GM19372 (cell line): ENCODE measurements at regions not wholly inside any gene's neighbourhood (a gene's known extent, or its start where the extent isn't known, plus 50 kb on each side); places are given as distances from the start of the nearest gene placed in this dataset.

ENCODE experiments used
- ATAC-seq: cut with Tn5 transposase; IDR thresholded peaks from one replicate; pipeline ENCODE4 v1.9.1; 2021; ENCODE audit warnings: mild to moderate bottlenecking, low read depth, moderate library complexity; ENCODE audit not compliant: unreplicated experiment

DNA sequence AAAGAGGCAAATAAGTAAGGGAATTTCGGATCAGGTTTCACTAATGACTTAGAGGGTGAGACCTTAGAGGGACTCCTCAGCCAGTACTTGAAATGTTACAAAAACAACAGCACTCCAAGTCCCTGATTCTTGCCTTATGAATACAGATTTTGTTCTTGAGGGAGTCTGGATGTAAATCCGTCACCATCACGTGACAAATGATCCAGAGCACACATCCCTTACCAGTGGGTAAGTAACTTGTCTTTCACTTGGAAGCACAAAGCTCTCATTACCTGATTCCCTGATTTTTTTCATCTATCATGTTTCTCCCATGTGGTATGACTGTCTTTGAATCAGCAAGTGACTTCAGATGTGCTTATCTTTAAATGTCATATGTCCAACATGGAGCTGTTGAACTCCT, 595.3 kb upstream of the POU3F2 start:
- ATAC-seq = no peak

DNA sequence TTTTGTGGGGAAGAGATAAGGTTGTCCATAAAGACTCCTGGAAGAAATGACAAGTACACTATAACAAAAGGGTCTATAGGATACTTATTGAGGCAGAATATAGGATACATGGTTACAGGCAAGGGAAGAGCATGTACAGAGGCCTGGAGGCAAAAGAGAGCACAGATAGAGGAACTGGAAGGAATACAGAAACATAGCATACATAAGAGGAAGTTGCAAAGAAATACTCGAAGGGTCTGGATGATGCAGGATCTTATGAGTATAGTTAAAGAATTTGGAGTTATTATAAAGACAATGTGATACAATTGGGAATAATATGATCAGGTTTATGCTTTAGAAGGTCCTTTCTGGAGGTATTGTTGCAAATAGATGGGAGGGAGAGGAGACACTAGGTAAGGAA, 592.7 kb upstream of the POU3F2 start:
- no peak for ATAC-seq

DNA sequence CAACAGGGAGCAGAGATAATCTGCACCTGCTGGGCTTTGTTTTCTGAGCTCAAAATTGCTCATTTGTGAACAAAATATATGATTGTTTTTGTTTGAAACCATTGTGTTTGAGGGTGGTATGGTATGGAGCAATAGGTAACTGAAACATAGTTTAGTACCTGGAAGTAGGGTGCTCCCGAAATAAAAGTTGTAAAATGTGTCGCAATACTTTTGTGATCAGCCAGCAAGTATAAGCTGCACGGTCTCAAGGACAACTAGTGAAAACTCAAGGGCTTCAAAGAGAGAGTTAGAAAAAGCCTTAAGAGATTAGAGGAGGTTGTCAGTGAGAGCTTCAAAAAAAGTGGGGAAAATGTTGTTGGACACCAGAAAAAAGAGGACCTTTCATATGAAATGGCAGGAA, 579.8 kb upstream of the POU3F2 start:
- no peak for ATAC-seq

DNA sequence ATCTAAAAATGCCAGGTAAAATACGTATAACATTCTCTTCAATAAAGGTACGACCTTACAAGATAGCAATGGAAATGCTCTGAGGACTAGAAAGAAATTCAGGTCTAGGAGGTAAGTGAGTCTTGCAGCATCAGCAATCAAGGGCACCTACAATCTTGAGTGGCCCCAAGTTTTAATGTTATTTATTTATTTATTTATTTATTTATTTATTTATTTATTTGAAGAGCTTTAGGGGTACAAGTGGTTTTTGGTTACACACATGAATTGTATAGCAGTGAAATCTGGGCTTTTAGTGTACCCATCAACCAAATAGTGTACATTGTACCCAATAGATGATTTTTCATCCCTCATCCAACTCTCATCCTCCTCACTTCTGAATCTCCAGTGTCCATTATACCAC, 574.0 kb upstream of the POU3F2 start:
- ATAC-seq = no peak

DNA sequence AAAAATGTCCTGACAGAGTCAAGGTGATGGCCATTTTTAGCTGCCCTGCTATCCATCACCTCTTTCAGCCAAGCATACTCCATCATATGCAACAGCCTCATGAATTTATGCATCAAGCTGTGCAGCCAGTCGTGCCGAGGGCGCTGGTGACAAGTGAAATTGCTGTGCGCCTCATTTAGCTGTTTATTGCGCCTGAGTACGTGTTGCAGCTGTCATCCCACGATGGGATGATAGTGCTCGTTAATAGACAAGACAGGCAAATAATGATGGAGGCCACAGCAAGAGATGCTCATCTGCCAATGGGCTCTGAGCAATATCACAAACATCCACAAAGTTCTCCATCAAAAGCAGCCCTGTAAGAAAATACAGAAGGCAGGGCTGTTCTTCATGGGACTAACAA, 562.3 kb upstream of the POU3F2 start:
- ATAC-seq = no peak

DNA sequence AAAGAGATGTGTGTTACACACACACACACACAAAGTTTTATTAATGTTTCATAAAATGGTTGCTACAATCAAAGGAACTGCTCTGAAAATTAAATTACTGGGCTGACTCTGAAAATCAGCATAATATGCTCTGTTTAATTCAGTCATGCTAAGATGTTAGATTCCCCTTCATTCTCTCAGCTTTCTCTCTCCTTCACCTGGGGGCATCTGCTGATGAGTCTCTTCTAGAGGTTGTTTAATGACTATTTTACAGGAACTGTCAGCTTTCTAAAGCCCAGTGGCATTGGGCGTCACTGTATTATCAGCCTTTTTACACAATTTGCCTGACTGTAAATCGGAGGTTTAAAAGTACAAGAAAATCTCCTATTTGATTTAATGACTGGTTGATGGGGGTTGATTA, 559.7 kb upstream of the POU3F2 start:
- ATAC-seq = no peak

DNA sequence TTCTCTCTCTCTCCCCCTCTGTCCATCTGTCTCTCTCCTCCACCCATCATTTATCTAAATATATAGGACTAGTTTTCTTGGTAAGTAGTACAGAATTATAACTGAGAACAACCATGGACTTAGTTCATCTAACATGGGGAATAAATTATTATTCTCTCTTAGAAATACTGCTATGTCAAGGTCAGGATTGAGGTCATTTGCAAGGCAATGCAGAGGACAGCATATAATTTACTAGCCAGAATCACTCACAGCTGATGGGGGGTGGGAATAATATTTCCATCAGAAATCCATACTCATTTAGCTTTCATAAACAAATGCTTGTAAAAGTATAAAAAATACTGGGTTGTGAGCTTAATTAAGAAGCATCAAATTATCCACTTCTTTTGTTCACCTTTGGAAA, 553.9 kb upstream of the POU3F2 start:
- no peak for ATAC-seq

DNA sequence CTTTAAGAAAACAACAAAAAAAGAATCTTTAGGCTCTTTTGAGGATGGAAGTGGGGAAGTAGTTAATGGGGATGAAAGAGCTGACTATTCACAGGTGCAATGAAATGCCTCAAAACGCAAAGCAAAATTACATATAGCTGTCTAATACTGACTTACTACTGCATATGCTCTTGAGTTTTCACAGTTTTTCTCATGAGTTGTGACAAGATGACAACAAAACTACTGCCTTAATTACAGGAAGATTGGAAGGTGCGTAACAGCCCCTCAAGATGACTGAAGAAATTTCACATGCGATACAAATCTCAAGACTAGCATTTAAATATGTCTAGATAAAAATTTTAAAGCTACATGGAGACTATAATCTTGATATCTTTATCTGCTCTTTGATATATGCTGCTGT, 547.8 kb upstream of the POU3F2 start:
- ATAC-seq = no peak

DNA sequence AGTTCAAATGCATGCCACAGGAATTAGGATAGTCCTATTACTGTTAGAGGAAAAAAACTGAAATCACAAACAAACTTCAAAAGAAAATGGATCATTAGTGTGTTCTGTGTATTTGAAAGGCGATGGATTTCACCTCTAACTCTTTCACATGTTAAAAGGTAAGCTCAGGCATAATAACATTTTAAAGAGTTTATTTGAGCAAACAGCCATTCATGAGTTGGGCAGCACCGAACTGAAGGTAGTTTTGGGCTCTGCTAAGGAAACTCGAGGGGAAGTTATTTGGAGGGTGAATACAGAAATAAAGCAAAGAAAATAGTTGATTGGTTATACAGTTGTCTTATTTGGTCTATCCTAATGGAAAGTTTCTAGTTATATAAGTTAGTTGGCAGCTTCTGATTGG, 546.5 kb upstream of the POU3F2 start:
- ATAC-seq = no peak

DNA sequence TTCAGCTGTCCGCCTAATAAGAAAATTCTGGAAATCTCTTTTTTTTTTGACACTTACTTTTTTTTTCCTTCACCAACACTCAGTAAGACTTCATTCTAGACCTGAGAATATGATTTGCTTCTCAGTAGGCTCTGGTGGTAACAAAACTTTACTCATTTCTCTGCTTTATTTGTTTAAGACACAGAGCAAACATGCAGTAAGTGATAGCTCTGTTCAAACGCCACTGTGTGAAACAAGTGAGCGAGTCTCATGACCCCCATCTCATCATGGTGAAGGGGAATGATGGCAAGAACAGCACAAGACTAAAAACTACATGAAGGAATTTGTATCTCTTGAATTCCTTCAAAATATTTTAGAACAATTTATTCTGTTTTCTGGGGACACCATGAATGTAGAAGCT, 541.6 kb upstream of the POU3F2 start:
- ATAC-seq = no peak

DNA sequence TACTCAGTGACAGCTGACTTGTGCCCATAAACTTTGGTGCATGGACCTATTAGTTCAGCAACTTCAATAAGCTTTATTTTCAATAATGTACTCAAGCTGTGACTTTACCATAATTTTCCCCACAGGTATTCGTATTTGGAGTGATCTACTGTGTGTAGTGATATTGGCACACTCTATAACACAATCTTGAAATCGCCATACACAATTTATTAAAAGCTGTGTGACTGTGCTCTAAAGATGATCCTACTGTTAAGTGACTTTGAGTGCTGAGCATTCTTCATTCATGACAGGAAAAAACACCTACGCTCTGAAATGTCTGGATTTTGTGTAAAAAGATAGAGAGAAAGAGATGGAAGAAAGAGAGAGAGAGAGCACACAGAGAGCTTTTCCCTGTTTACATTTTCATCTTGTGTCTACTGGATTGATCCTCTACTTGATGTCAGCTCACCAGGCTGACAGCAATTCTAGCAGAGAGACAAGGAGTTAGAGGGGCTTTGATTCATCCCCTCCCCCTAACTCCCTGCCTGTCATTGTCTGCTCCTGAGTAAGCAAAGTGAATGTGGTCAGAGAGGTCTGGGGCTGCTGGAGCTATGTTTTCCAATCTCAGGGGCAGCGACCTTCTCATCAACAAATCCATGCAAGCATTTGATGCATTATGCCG, 538.7 kb upstream of the POU3F2 start:
- no peak for ATAC-seq

DNA sequence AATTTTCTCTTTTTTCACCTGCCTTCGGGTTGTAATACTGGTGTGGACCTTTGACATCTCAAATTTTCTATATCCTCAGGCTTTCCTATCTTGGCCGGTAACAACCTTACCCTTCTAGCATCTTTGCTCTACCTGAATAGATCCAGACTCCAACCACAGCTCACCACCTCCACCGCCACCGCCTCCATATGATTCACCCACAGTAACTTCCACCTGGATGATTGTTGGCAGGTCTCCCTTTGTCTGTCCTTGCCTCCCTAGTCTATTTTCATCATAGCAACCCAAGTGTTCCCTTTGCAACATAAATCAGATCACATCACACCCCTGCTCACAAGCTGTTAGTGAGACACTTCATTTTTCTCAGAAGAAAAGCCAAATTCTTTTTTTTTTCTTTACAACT, 525.8 kb upstream of the POU3F2 start:
- no peak for ATAC-seq

DNA sequence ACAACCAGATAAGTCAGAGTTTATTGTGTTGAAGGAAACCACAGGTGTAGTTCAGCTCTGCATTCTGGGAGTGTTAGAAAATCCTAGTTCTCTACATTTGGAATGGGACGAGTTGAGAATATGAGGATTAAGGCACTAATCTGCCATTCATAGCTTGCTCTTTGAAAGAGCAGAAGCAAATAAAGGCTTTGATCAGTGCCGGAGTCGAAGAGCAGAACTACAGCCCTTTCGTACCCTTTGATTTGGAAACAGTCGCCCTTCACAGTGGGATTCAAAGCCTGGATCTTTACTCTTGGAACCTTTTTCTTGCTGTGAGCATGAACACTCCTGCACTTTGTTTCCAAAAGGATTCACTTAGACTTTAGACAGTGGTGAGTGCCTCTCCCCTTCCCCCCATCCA, 523.9 kb upstream of the POU3F2 start:
- no peak for ATAC-seq

DNA sequence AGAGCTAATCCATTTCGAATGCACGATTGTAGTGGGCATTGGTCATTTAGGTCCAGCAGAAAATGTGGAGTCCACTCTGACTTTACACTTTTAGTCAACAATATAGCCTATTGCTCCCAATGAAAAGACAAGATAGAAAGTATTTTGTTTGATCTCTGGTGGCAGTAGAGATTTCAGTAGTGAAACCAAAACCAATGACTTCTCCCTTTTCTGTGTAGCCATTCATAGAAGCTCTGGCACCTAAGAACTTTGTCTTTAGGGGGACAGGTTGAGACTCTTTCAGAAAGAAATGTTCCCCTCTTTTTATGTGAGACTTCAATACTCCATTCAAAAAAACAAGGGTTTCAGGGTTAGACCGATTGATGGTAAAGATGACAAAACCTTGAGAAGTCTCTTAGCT, 510.8 kb upstream of the POU3F2 start:
- peak; percentile 78 for ATAC-seq

DNA sequence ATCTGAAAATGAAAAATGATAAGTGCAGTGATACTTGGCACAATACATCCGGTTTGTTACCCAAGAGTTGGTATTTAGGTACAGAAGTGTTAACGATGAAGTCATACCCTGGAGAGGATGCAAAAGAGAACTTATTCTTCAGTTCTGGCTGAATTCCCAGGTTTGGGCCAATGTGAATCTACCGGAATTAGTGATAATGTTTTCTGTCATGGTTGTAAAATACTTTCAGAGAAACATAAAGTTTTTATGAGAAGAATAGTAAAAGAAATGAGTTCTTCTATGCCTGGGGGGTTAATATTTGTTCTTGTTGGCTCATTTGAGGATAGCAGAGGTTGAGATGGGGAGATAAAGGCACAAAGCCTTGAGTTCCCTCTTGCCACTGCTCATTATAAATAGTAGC, 509.9 kb upstream of the POU3F2 start:
- ATAC-seq = no peak

DNA sequence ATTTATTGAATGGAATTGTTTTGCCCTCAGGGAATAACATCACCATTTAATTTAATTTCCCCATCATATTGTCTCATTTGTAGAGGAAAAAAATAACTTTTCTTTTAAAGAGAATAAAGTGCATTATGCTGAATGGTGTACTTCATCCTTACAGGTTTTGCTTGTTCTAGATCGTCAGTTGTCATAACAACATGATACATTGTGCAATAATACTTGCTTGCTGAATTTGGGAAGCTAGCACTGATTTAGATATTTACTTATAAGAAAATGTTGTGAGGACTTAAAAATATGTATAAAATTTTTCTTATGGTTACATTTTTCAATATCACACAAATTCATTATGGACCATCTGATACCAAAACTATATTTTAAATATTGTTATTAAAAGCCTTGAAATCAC, 509.0 kb upstream of the POU3F2 start:
- no peak for ATAC-seq

DNA sequence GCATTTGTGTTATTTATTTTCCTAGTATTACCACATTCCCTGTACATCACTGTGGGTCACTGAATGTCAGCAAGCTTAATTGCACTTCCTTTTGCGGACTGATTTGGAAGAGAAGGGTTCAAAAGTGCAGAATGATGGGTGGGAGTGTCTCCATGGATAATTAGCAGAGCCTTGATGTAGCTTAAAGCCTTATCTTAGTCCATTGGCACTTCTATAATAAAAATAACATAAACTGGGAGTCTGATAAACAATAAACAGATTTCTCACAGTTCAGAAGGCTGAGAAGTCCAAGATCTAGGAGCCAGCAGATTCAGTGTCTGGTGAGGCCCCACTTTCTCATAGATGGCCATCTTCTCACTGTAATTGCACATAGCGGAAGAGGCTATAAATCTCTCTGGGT, 501.1 kb upstream of the POU3F2 start:
- no peak for ATAC-seq

DNA sequence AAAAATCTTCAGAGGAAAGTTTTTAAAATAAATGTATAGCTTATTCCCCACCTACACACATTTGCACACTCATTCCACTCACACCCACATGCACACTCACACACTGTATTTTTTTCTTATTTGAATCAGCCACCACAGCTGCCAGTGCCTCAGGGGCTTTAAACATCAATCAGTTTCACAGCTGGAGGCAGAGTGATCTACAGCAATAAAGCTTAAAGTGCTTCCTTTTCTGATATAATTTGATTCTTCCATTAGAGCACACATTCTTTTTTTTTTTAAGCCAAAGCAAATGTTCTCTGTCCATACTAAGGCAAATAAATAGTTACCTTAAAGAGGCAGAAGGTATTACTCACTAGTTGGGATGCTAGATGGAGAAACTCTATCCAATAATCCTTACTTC, 498.8 kb upstream of the POU3F2 start:
- no peak for ATAC-seq

DNA sequence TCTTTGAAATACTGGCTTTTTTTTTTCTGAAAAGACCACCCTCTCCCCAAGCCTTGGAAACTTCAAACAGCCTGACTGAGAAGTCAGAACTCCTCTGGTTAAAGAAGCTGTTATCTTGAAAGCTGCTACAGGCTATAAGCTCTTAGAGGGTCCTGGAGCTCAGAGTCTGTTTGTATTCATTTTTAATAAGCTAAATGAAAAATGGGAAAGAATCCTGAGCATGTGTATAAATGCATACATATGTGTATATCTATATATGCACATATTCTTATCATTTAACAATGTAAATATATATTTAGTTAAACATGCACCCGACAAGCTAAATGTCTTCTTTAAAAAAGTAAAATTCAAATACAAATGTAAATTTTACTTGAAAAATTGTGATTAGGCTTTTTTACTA, 494.9 kb upstream of the POU3F2 start:
- no peak for ATAC-seq

DNA sequence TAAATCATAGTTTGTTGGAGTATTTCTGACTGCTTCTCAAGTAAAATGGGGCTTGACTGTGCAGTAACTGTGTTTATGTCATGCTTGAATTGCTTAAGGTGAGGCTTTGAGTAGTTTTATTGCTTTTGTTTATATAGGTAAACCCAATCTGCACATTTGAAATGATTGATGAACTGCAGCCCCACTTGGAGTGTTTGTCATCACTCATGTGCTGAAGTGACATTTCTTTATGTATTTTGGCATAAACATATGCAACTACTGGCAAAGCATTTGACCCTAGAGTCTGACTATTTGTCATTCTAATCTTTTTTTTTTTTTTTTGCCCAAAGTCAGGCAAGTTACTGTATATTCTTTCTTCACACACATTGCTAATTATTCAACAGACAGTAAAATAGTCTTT, 491.4 kb upstream of the POU3F2 start:
- no peak for ATAC-seq

DNA sequence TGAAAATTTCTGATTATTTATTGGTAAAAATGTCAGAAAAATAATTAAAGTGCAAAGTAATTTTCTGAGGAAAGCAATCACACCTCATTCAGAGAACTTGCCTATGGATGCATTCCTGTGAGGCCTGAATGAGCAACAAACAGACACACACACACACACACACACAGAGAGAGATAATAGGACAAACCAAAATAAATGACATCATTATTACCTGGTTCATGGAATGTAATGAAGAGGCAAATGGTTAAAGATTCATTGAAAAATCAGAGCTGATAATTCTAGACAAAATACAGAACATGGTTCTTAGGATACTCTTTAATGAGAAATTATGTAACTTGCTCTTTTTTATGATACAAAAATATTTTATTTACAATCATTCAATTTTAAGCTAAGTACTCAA, 490.6 kb upstream of the POU3F2 start:
- no peak for ATAC-seq

DNA sequence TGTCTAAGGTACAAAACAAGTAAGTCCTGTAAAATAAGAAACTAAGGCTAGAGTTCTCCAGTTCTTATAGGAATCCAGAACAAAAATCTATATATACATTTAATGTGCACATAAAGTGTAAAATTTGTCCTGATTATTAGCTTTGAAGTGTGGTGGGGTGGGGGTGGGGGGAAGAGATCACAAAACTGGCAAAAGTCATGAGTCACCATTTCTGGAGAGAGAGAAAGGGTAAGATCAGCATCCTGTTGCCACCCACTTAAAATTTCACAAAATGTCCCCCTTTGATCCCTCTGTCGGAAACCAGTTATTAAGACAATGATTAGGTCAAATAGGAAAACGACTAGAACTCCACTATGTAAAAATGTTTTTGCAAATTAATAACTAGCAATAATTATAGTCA, 482.0 kb upstream of the POU3F2 start:
- no peak for ATAC-seq

DNA sequence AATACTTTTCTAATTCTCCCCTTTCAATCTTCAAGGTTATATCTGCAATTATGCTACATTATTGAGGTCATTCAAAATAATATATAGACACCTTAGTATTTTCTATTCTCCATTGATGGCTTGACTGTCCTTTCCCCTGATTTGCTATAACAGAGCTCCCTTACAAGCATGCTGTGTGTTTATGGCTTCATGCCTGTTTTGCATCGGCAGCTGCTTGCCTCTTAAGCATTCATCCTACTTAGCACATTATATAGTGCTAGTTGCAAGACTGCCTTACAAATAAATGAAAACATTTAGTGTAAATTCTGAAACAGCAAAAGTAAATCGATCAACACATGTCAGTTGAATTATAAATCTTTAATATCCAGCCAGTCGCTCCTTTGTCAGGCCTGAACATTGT, 476.2 kb upstream of the POU3F2 start:
- no peak for ATAC-seq
